ENCODE measurements at regions not wholly inside any gene's neighbourhood (a gene's known extent, or its start where the extent isn't known, plus 50 kb on each side); places are given as distances from the start of the nearest gene placed in this dataset.

GRCh38 chr3:70550723-70551319 is 238.4 kb upstream of the MDFIC2 start:
- peak; percentile 84 for DNase-seq

- no peak for DNase-seq
Measured at GRCh38 chr3:70546679-70547078, 234.2 kb upstream of the MDFIC2 start.

- no peak for DNase-seq
Measured at GRCh38 chr3:70543493-70543892, 231.1 kb upstream of the MDFIC2 start.

- DNase-seq, result no peak
Measured at GRCh38 chr3:70539908-70540307, 227.5 kb upstream of the MDFIC2 start.

GRCh38 chr3:70532806-70533205 is 220.4 kb upstream of the MDFIC2 start:
- no peak for DNase-seq

- no peak for DNase-seq
Measured at GRCh38 chr3:70531838-70532489, 219.5 kb upstream of the MDFIC2 start.

- DNase-seq, result no peak
Measured at GRCh38 chr3:70531063-70531657, 218.7 kb upstream of the MDFIC2 start.

- no peak for DNase-seq
Measured at GRCh38 chr3:70530626-70531025, 218.2 kb upstream of the MDFIC2 start.

GRCh38 chr3:70527026-70527425 is 214.6 kb upstream of the MDFIC2 start:
- no peak for DNase-seq

GRCh38 chr3:70519913-70520659 is 207.6 kb upstream of the MDFIC2 start:
- no peak for DNase-seq

- DNase-seq, result no peak
Measured at GRCh38 chr3:70519026-70519425, 206.6 kb upstream of the MDFIC2 start.

- DNase-seq, result no peak
Measured at GRCh38 chr3:70518356-70518755, 205.9 kb upstream of the MDFIC2 start.

- no peak for DNase-seq
Measured at GRCh38 chr3:70517124-70517890, 204.9 kb upstream of the MDFIC2 start.

- DNase-seq, result no peak
Measured at GRCh38 chr3:70516076-70516475, 203.6 kb upstream of the MDFIC2 start.

- no peak for DNase-seq
Measured at GRCh38 chr3:70507486-70507885, 195.0 kb upstream of the MDFIC2 start.

- no peak for DNase-seq
Measured at GRCh38 chr3:70506775-70507174, 194.3 kb upstream of the MDFIC2 start.

GRCh38 chr3:70501561-70501960 is 189.1 kb upstream of the MDFIC2 start:
- DNase-seq, result no peak

GRCh38 chr3:70488816-70489215 is 176.4 kb upstream of the MDFIC2 start:
- no peak for DNase-seq

GRCh38 chr3:70488131-70488530 is 175.7 kb upstream of the MDFIC2 start:
- no peak for DNase-seq

GRCh38 chr3:70486414-70487017 is 174.1 kb upstream of the MDFIC2 start:
- no peak for DNase-seq

- DNase-seq, result no peak
Measured at GRCh38 chr3:70476174-70476573, 163.7 kb upstream of the MDFIC2 start.
